Inferior parietal cortex (tissue), 1 donor: ENCODE measurements at regions not wholly inside any gene's neighbourhood (a gene's known extent, or its start where the extent isn't known, plus 50 kb on each side); places are given as distances from the start of the nearest gene placed in this dataset.
A peak's percentile ranks its signal among the peaks of the same experiment; 100 is the strongest.
"Not testable (repeated sequence)": the region's sequence is repeated elsewhere in the genome, so short reads cannot be mapped to it uniquely, and the experiment has no call there.

Experiments
- DNase-seq: peaks from one replicate; pipeline ENCODE4 v3.0.0-alpha.2; 2016; ENCODE audit errors: extremely low spot score

GRCh38 chr2:207216457-207216856 lies 50.7 kb upstream of the KLF7 start:
- DNase-seq = no peak

GRCh38 chr2:207217442-207217841 lies 51.7 kb upstream of the KLF7 start:
- DNase-seq = no peak

DNA sequence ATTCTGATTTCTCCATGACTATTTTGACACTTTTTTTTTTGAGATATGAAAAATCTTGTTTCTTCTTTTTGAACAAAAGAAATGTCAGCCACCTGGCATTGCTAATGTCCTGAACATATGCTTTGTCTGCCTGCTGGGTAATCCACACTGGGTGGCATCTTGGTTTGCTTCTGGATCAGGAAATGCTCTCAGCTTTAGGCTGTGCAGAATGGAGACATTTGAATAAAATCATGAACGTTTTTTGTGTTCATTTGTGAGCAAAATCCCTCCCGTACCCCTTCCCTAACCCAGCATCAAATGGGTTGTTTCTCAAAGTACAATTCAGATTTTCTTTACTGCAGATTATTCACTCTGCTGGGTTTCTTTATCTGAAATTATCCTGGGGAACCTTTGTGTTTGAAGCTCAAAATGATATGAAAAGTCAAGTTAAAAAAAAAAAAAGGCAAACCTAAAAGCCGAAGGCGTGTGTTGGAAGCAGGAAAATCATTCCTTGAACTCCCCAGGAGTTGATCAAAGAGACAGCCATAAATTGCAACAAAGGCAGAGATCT lies 53.4 kb upstream of the KLF7 start:
- DNase-seq = no peak

GRCh38 chr2:207219676-207220501 lies 54.1 kb upstream of the KLF7 start:
- no peak for DNase-seq

- no peak for DNase-seq
Observed at GRCh38 chr2:207221731-207222130, 56.0 kb upstream of the KLF7 start.

DNA sequence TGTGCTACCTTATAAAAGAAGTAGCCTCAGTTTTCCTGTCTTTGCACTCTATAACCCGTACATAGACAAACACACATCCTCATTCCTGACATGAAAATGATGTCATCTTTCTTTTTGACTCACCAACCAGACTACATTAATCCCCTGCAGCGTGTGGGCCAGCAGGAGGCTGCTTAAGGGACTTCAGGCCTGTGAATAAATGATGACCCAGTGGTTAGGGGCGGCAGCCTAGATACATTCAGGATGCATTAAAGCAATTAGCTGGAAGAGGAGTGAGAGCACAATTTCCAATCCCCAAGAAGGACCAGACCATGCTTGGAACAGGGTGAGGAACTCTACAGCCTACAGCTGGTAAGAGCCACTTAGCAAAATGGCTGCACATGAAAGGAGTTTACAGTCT lies 57.3 kb upstream of the KLF7 start:
- no peak for DNase-seq

DNA sequence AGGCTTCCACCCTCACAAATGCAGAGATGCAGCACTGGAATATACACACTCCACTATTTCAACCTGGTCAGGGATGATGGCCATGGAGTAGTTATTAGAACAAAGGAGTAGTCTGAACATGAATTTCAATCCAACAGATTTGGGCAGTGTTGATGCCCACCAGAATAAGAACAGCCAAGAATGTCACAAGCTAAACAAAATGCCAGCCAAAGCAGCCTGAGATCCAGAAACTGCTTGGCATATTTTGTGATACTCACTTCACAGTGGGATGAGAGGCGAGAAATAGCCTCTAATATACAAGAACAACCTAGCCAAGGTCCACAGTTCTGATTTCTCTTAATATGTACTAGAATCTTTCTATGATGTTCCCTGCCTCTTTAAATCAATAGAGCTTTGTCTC lies 58.6 kb upstream of the KLF7 start:
- no peak for DNase-seq

DNA sequence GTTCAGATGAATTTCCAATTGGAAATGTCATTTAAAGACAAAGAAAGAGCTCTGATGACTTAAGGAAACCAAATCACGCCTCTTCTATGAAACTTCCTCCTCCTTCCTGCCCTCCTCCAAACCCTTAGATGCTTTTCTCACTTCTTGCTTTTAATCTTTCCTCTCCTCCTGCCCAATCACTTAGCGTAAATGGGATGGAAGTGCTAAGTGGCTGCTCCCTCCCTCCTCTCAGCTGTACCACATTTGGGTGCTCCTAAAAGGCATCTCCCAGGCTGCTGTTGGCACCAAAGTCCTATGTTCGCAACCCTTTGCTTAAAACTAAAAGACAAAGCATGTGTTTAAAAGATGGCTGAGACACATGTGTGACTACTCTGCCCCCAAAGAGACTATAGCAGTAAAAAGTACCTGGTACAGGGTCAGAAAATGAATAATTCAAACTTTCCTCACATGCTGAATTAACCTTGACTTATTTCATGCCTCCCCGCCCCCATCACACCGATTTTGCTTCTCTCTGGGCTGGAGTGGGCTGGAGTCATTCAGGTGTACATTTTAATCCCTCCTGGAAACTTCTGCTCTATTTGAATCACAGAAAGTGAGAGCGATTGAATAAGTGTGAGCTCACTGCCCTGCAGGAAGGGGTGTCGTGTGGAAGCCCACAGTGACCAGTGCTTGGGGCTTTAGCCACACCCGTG lies 59.2 kb upstream of the KLF7 start:
- no peak for DNase-seq

GRCh38 chr2:207225773-207226172 lies 60.0 kb upstream of the KLF7 start:
- DNase-seq = no peak

DNA sequence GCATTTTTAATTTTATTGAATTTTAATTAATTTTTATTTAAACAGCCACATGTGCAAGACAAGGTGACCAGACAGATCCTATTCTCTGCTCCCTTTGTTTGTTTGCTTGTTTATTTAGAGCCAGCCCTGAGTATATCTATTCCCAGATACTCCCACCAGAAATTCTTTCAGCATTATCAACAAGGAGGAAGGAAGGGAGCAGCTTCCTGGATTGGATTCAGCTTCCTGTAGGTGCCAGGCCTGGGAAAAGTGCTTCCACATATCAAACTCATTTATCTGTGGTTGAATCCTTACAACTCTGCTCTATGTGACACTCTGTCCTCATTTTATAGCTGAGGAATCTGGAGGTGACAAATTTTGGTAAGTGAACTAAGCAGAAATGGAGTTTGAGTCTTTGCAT lies 60.5 kb upstream of the KLF7 start:
- DNase-seq = no peak

DNA sequence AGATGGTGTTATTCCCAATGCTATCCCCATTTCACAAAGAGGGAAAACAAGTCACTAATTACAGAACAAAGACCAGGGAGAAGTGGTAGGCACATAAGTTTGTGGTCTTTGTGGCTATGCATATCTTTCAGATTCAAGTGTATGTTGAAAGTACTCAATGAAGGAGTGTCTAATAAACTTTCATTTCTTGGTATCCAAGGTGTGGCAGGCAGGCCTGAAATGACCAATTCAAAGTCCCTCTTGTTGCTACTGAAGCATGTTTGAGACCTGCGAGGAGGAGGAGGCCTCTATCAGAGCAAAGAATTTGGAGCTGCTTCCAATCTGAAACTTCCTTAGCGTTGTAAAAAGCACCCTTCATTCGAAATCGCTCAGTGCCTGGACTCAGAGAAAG lies 60.9 kb upstream of the KLF7 start:
- DNase-seq = no peak

- DNase-seq = peak; percentile 73
Observed at GRCh38 chr2:207227062-207227748, 61.5 kb upstream of the KLF7 start.

DNA sequence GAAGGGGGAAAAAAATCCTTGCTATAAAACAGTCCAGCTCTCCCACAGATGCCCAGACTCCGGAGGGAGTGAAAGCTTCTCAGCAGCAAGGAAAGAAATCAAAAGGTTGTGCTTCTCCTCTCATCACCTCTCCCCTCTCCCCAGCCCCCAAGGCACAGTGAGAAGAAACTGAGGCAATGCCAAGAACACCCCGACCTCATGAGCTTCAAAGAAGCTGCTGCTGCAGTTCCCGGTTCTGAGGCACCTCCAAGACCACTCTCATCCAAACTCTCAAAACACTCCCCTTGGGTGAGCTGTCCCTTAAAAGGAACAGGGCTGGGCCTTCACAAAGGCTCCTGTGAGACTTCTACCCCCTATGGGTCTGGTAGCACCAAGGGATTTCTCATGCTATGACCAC lies 62.0 kb upstream of the KLF7 start:
- no peak for DNase-seq

GRCh38 chr2:207228402-207228801 lies 62.7 kb upstream of the KLF7 start:
- DNase-seq = no peak

- DNase-seq = no peak
Observed at GRCh38 chr2:207229161-207229560, 63.4 kb upstream of the KLF7 start.

- no peak for DNase-seq
Observed at GRCh38 chr2:207230261-207231105, 64.7 kb upstream of the KLF7 start.

GRCh38 chr2:207231106-207231865 lies 65.5 kb upstream of the KLF7 start:
- no peak for DNase-seq

GRCh38 chr2:207231967-207232366 lies 66.2 kb upstream of the KLF7 start:
- no peak for DNase-seq

GRCh38 chr2:207233141-207233540 lies 67.4 kb upstream of the KLF7 start:
- DNase-seq = not testable (repeated sequence)

DNA sequence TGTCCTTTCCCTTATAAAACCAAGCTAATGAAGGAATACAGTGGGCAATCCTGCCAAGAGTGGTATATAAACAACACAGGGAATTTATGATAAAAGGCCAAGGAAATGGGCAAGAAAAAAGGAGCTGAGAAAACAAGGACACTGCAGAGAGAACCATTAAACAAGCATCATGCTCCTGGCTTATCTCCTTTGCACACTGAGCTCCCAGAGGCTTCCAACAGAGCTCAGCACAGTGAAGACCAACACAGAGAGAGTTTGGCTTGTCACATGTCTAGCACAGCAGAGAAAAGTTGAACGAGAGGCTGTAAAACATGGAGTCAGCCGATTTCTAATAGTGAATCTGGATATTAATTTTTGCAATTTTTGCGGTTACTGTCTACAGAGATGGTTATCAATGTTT lies 68.0 kb upstream of the KLF7 start:
- no peak for DNase-seq

DNA sequence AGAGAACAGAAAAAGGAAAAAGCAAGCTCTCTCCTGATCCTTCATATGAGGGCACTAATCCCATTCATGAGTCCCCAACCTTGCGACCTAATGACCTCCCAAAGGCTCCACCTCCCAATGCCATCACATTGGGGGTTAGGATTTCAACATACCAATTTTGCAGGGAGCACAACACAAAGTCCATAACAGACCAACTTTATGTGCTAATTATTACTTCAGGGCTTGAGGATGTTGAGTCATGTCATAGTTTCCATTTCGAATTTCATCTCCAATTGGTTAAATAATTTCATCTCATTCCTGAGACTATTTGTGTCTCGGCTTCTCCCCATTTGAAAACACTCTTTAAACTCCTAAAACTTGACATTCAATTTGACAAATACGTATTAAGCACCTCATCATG lies 69.9 kb upstream of the KLF7 start:
- no peak for DNase-seq
